GM23248 (cell line): ENCODE measurements at regions not wholly inside any gene's neighbourhood (a gene's known extent, or its start where the extent isn't known, plus 50 kb on each side); places are given as distances from the start of the nearest gene placed in this dataset.

Experiments used
- EZH2 ChIP-seq: fragments of 200-600 bp; sonication (generic); IDR thresholded peaks from 2 replicates; pipeline ENCODE4 v1.6.1; 2018; ENCODE audit warnings: antibody characterized with exemption, mild to moderate bottlenecking; ENCODE audit not compliant: insufficient read depth, poor library complexity, severe bottlenecking
- EZH2phosphoT487 ChIP-seq: fragments of 200-600 bp; sonication (generic); IDR thresholded peaks from 2 replicates; pipeline ENCODE4 v1.6.1; 2018; ENCODE audit warnings: antibody characterized with exemption, moderate library complexity, mild to moderate bottlenecking, low read depth; ENCODE audit not compliant: insufficient read depth

GRCh38 chr13:64725492-64725891, 2504.6 kb downstream of the PCDH9 start:
- TF ChIP-seq EZH2phosphoT487 (no peak), EZH2 (no peak)
